Esophagus (tissue), 2 donors: ENCODE measurements at regions not wholly inside any gene's neighbourhood (a gene's known extent, or its start where the extent isn't known, plus 50 kb on each side); places are given as distances from the start of the nearest gene placed in this dataset.
"Not testable (repeated sequence)": the region's sequence is repeated elsewhere in the genome, so short reads cannot be mapped to it uniquely, and the experiment has no call there.

Experiments used
- H3K27ac ChIP-seq, 2 donors: one replicate each; pipeline ENCODE4 v1.5.1; 2013; ENCODE audit warnings: low read depth in 2 of 2, mild to moderate bottlenecking in 2 of 2, inconsistent platforms in 1 of 2, low read length in 1 of 2, moderate library complexity in 1 of 2
- H3K27me3 ChIP-seq, 2 donors: one replicate each; pipeline ENCODE4 v1.6.1; 2013; ENCODE audit warnings: low read length in 2 of 2, control low read depth in 1 of 2, mild to moderate bottlenecking in 1 of 2; ENCODE audit not compliant: insufficient read depth in 2 of 2, control insufficient read depth in 1 of 2
- H3K36me3 ChIP-seq, 2 donors: one replicate each; pipeline ENCODE4 v1.6.1; 2013; ENCODE audit warnings: low read length in 1 of 2; ENCODE audit not compliant: control insufficient read depth in 2 of 2, insufficient read depth in 2 of 2
- H3K4me1 ChIP-seq, 2 donors: one replicate each; pipeline ENCODE4 v1.6.1; 2013; ENCODE audit warnings: low read length in 1 of 2; ENCODE audit not compliant: control insufficient read depth in 2 of 2, insufficient read depth in 2 of 2
- H3K4me3 ChIP-seq, 2 donors: one replicate each; pipeline ENCODE4 v1.5.1; 2013; ENCODE audit warnings: low read length in 2 of 2, mild to moderate bottlenecking in 2 of 2, low read depth in 1 of 2, moderate library complexity in 1 of 2
- H3K9me3 ChIP-seq, 2 donors: one replicate each; pipeline ENCODE4 v1.6.1; 2013; ENCODE audit warnings: mild to moderate bottlenecking in 2 of 2, low read depth in 1 of 2, low read length in 1 of 2, moderate library complexity in 1 of 2; ENCODE audit not compliant: control insufficient read depth in 2 of 2, insufficient read depth in 1 of 2
- WGBS, 2 donors: extraction: QIAGEN DNeasy Blood & Tissue Kit; methylation state at CpG; one replicate each; pipeline ENCODE4 v1.1.7; 2013; 5-methylcytosine and 5-hydroxymethylcytosine counted together
- donor health status: healthy with polysubstance abuse.
- donor health status: Bipolar disorder and iron deficiency.

DNA sequence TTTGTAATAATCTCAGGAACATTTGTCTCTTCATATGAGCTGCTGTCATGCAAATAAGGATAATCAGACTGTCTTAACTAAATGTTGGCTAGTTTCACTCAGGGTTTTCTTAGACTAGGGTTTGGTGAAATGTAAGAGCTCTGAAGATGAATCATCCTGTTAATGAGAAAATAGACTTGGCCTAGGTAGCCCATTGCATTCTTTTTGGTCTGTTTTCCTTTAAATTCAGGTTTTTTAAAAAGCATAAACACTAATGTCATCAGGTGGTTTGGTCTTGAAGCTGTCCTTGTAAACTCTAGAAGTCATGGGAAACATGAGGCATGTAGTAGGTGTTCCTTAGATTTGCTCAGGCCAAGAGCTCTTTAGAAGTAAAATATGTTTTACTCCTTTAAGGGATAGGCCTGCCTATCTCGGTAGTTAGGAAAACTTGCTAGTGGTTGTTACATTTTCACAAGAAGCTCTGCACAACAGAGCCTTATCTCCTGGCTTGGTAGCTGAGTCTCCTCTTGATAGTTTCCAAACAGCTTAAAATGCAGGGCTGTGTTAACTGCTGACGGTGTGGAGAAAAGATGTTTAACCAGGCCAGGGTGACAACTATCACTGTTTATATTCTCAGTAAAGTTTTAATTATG, 62.0 kb upstream of the C1QTNF9B start:
- 67 to 76% methylated on average over 2 of the region's 2 CpGs for WGBS, 2 donors
- H3K4me1 ChIP-seq = no peaks in the 10 kb centered on the region

DNA sequence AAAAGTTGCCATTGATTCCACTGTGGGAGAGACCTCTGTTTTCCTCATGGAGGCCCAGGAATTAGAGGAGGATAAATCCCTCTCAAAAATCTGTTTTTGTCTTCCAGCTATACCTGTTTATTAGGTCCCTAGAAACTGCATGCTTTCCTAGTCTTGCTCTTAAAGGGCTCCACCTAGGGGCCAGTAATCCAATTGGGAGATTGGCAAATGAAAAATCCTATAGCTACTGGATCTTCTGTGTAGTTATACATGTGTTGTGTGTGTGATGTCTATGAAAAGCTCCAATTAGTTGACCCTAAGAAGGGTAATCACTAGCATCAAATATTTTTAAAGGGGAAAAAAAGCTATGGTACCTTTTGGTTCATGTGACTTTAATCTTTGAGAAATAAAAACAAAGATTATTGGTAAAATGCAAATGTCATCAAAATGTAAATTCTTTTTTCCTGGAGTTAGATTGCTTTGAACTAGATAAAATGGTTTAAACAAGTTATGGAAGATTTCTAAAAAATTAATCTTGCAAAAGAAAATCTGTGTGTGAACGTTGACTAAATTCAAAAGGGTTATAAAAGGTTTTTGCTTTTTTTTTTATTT, 63.4 kb upstream of the C1QTNF9B start:
- H3K4me1 ChIP-seq = no peaks in the 10 kb centered on the region
- 77 to 84% methylated on average over 1 of the region's 1 CpG for WGBS, 2 donors

More for the DNA sequence above, 62.0 kb upstream of the C1QTNF9B start:
- no peaks in the 10 kb centered on the region for H3K9me3 ChIP-seq
- H3K36me3 ChIP-seq = no peaks in the 10 kb centered on the region
- no peak overlapping the region for H3K27ac ChIP-seq
- no peak overlapping the region for H3K4me3 ChIP-seq
- H3K27me3 ChIP-seq = no peaks in the 10 kb centered on the region

GRCh38 chr13:23963184-23963931, 66.1 kb upstream of the C1QTNF9B start:
- Histone ChIP-seq H3K36me3 (no peaks in the 10 kb centered on the region), H3K27ac (no peak overlapping the region), H3K27me3 (no peaks in the 10 kb centered on the region), H3K4me3 (no peak overlapping the region), H3K4me1 (peaks cover 0 to 2% of the 10 kb centered on the region in 2 donors), H3K9me3 (no peaks in the 10 kb centered on the region)
- 72 to 82% methylated on average over 7 of the region's 7 CpGs for WGBS, 2 donors

More for the DNA sequence above, 63.4 kb upstream of the C1QTNF9B start:
- Histone ChIP-seq H3K36me3 (no peaks in the 10 kb centered on the region), H3K4me3 (no peak overlapping the region), H3K27ac (no peak overlapping the region), H3K9me3 (no peaks in the 10 kb centered on the region), H3K27me3 (no peaks in the 10 kb centered on the region)

DNA sequence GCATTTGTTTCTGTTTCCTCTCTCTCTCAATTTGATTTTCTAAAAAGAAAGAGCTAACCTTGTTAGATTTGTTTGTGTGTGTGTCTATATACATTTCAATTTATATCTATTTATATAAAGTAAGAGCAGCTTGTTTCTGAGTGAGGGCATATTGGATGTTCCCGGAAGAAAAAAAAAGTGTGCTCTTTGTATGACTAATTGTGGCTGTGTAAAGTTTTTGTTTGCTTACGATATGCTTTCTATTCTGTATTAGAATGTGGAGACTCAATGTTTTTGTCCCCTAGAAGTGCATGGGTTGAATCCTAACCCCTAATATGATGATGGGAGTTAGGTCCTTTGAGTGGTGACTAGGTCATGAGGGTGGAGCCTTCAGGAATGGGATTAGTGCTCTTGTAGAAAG, 66.6 kb upstream of the C1QTNF9B start:
- no peaks in the 10 kb centered on the region for H3K36me3 ChIP-seq
- H3K27ac ChIP-seq = no peak overlapping the region
- no peaks in the 10 kb centered on the region for H3K9me3 ChIP-seq
- WGBS, 2 donors = 42 to 44% methylated on average over 2 of the region's 2 CpGs
- H3K4me1 ChIP-seq = peaks cover 0 to 2% of the 10 kb centered on the region in 2 donors
- no peaks in the 10 kb centered on the region for H3K27me3 ChIP-seq
- no peak overlapping the region for H3K4me3 ChIP-seq

DNA sequence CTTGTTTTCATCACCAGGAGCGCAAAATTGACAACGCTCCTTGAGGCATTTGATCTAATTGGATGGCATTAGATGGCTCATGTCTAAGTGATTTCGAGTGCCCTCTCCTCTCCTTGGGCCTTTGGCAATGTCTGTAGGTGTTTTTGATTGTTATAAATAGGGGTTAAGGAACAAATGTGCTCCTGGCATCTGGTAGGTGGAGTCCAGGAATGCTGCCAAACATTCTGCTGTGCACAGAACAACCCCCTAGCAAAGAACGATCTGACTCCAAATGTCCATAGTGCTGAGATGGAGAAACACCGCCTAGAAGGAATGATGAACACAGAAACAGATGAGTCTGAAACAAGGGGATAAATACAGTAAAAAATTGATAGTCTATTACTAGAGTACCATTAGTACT, 68.0 kb upstream of the C1QTNF9B start:
- Histone ChIP-seq H3K9me3 (no peaks in the 10 kb centered on the region), H3K36me3 (no peaks in the 10 kb centered on the region), H3K27me3 (no peaks in the 10 kb centered on the region), H3K4me1 (peaks cover 0 to 2% of the 10 kb centered on the region in 2 donors), H3K27ac (no peak overlapping the region), H3K4me3 (no peak overlapping the region)
- 70 to 77% methylated on average over 5 of the region's 5 CpGs for WGBS, 2 donors

- peak overlapping the region in 1 of 2 donors; percentile 8 for H3K27ac ChIP-seq
- H3K4me1 ChIP-seq = peaks cover 0 to 2% of the 10 kb centered on the region in 2 donors
- WGBS, 2 donors = 81 to 84% methylated on average over 6 of the region's 6 CpGs
- H3K36me3 ChIP-seq = no peaks in the 10 kb centered on the region
- peak overlapping the region in 1 of 2 donors; percentile 37 for H3K4me3 ChIP-seq
- no peaks in the 10 kb centered on the region for H3K9me3 ChIP-seq
- no peaks in the 10 kb centered on the region for H3K27me3 ChIP-seq
Measured at GRCh38 chr13:23966221-23966690, 69.0 kb upstream of the C1QTNF9B start.

DNA sequence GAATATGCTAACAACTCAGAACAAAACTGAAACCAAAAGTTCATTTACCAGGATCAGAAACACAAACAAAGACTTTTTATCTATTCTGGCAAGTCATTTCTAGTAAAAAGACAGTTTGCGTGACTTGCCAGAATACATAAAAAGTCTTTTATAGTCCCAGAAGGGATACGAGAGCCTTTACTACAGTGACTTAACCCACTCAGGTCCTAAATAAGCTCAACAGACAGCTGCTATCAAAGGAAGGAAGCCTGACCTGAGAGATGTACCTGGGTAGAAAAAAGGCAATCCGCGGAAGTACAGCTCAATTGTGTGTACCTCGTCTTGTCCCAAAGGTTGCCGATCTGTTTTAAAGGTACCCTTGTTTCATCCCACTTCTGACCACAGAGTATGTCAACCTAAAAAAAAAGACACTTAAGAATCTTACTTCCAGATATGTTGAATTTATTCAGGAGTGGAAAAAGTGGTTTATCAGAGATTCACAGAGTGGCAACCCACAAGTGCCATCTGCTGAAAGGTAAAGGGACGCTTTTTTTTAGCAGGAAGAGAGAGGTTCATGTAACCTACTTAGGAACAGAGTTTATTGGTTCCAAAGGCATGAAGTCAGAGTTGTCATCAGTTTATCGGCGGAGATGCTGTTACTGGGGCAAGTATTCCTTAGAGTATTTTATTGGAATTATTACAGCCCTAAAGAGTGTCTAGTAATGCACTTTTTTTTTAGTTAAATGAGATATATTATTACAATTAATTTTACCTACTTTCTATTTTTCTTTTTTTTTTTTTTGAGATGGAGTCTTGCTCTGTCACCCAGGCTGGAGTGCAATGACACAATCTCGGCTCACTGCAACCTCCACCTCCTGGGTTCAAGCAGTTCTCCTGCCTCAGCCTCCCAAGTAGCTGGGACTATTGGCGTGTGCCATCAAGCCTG, 69.7 kb upstream of the C1QTNF9B start:
- H3K27ac ChIP-seq = peak overlapping the region; percentile 11 to 45
- H3K4me1 ChIP-seq = peaks cover 0 to 2% of the 10 kb centered on the region in 2 donors
- H3K9me3 ChIP-seq = no peaks in the 10 kb centered on the region
- H3K27me3 ChIP-seq = no peaks in the 10 kb centered on the region
- H3K4me3 ChIP-seq = peak overlapping the region in 1 of 2 donors; percentile 37
- WGBS, 2 donors = 52 to 54% methylated on average over 11 of the region's 11 CpGs
- H3K36me3 ChIP-seq = no peaks in the 10 kb centered on the region

- 95 to 98% methylated on average over 3 of the region's 3 CpGs for WGBS, 2 donors
- H3K36me3 ChIP-seq, H3K4me1 ChIP-seq, H3K4me3 ChIP-seq, H3K27ac ChIP-seq, H3K9me3 ChIP-seq, H3K27me3 ChIP-seq: not testable (repeated sequence)
Measured at GRCh38 chr13:23967792-23968191, 70.5 kb upstream of the C1QTNF9B start.

DNA sequence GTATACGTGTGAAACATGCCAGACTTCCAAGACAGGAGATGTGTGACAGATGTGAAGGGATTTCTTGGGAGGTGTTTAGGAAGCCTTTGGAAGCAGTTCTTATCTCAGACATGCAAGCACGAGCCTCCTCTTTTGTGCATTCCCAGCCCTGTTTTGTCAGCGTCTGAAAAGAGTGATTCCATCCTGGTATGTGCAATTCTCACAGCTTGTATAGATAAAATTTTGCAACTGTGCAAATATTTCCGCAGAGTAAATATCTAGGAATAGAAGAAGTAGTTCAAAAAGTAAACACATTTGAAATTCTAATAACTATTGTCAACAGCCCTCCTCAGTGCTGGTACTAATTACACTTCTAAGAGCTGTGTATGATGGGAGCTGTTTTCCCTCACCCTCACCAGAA, 72.3 kb upstream of the C1QTNF9B start:
- 31 to 38% methylated on average over 4 of the region's 4 CpGs for WGBS, 2 donors
- Histone ChIP-seq H3K27me3 (no peaks in the 10 kb centered on the region), H3K27ac (no peak overlapping the region), H3K9me3 (no peaks in the 10 kb centered on the region), H3K4me3 (no peak overlapping the region), H3K36me3 (no peaks in the 10 kb centered on the region), H3K4me1 (peaks cover 0 to 2% of the 10 kb centered on the region in 2 donors)
